GM21423 (cell line): ENCODE measurements at regions not wholly inside any gene's neighbourhood (a gene's known extent, or its start where the extent isn't known, plus 50 kb on each side); places are given as distances from the start of the nearest gene placed in this dataset.

Experiments
- ATAC-seq: cut with Tn5 transposase; IDR thresholded peaks from one replicate; pipeline ENCODE4 v1.9.1; 2021; ENCODE audit warnings: mild to moderate bottlenecking, moderate library complexity; ENCODE audit not compliant: unreplicated experiment

GRCh38 chrX:38886112-38886511, 84.9 kb downstream of the MID1IP1 start:
- ATAC-seq = no peak

DNA sequence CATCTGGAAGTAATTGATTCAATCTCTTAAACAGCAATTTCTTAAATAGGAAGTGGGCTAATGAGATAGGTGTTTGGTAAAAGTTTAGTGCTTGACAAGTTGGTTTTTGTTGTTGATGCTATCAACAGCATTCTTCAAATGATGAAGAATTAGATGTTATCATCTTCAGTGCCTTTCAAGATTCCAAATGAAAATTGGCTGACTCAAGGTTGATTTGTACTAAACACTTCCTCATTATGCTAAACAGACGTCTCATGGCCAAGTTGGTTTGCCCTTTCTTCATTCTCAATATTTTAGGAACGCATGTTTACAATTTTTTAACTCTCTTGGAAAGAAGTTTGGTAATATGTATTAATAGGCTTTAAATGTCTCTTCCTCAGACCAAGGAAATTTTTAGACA, 86.0 kb downstream of the MID1IP1 start:
- no peak for ATAC-seq

- no peak for ATAC-seq
Observed at GRCh38 chrX:38890326-38890725, 89.1 kb downstream of the MID1IP1 start.

- ATAC-seq = no peak
Observed at GRCh38 chrX:38890963-38891362, 89.7 kb downstream of the MID1IP1 start.

- ATAC-seq = peak; percentile 98
Observed at GRCh38 chrX:38891641-38892413, 90.6 kb downstream of the MID1IP1 start.

DNA sequence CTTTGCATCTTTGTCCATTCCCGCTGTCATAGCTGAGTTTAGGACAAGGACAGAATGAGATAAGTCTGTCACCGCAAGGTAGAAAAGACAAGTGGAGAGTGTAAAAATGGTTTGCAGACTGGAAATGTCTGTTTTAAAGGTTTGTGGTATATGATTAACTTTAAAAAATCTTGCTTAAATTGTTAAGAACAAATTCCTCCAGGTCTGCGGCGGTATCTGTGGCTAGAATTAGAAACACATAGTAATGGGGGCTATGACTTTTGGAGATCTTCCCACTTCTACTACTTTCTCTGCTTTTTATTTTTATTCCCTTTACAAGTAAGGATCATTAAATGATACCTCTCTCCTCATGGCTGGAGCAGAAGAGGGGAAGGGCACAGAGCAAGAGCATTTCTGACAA, 92.2 kb downstream of the MID1IP1 start:
- ATAC-seq = no peak

GRCh38 chrX:38895775-38896174, 94.5 kb downstream of the MID1IP1 start:
- ATAC-seq = no peak

DNA sequence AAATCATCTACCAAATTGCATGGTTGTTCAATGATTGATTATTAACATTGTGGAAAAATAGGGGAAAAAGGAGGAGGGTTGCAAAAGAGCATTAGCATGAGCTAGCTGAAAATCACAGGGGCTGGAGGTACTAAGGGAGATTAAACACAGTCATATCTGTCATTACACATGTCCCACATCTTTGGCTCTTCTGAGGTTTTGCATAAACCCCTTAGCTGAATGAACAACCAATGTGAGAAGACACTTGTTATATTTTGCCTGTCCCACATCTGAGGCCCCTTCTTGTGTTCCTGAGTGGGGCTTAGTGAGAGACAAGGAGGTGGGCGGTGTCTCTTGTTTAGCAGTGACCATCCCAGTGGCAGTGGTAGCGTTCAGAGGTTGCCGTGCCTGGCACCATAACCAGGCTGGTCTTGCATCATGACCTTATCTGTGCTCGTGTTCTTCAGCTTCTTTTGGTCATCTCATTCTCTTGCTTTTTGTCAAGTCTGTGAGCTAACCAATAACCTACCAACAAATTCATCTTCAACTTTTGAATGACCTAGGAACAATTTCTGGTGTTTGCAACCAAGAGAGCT, 95.6 kb downstream of the MID1IP1 start:
- ATAC-seq = peak; percentile 74

DNA sequence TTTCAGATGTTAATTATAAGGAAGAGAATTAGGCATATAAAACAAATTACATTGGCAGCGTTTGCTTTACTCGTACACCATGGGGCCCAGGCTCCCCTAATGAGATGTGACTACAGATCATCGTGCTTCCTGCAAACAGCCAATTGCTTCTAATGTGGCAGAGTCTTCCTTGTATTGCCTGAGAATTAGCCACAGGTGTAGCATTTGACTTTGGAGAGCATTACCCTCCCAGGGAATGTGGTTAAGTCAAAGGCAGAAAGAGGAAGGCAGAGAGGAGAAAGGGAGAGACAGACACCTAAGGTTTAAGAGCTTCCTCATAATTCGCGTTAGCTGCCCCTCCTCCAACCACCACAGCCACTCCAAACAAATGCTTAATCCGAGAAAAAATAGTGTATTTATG, 97.0 kb downstream of the MID1IP1 start:
- no peak for ATAC-seq

DNA sequence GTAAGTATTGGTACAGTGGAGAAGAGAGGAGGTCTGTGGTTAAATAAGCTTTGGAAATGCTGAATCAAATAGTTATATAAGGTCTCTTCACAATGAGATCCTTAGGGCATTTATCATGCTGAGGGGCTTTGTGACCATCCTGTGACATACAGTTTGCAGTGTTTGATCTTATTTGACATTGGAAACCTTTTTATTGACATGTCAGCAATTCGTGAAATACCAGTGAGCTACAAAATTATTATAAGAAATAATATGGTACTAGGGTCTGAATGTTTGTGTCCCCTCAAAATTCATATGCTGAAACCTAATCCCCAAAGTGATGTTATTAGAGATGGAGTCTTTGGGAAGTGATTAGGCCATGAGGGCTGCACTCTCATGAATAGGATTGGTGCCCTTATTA, 98.4 kb downstream of the MID1IP1 start:
- no peak for ATAC-seq

- ATAC-seq = no peak
Observed at GRCh38 chrX:38900719-38901118, 99.5 kb downstream of the MID1IP1 start.

GRCh38 chrX:38902972-38903492, 101.8 kb downstream of the MID1IP1 start:
- no peak for ATAC-seq

DNA sequence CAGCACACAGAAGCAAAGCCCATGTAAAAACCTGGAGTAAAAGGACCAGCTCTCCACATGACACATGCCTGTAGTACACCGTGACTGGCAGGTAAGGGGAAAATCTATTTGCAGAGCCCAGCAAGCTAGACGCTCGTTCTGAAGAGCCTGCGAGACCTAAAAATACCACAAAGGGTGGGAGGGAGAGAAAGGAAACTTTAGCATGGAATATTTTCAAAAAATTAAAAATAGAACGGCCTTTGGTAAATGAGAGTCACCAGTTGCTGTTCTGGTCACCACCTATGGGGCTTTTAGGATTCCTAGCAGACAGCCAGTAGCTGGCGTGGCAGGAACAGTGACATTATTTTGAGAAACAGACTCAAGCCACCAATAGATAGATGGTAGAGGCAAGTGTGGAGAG, 115.5 kb downstream of the MID1IP1 start:
- ATAC-seq = no peak

DNA sequence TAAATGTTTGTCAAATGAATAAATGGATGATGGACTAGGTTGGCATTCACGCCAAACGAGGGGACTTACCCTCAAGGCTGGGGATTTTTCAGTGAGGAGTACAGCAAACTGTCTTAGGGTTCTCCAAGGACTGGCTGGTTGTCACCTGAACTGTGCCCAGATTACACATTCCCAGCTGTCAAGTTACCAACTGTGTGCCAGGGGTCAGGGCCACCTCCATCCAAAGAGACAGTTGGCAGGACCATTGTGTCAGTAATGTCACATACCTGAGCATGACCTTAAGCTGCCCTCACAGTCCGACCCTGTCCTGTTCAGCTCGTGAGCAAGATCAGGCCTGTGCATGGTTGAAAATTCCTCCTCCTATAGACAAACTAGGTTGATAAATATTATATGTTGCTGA, 116.7 kb downstream of the MID1IP1 start:
- no peak for ATAC-seq

- no peak for ATAC-seq
Observed at GRCh38 chrX:38919202-38919601, 117.9 kb downstream of the MID1IP1 start.

DNA sequence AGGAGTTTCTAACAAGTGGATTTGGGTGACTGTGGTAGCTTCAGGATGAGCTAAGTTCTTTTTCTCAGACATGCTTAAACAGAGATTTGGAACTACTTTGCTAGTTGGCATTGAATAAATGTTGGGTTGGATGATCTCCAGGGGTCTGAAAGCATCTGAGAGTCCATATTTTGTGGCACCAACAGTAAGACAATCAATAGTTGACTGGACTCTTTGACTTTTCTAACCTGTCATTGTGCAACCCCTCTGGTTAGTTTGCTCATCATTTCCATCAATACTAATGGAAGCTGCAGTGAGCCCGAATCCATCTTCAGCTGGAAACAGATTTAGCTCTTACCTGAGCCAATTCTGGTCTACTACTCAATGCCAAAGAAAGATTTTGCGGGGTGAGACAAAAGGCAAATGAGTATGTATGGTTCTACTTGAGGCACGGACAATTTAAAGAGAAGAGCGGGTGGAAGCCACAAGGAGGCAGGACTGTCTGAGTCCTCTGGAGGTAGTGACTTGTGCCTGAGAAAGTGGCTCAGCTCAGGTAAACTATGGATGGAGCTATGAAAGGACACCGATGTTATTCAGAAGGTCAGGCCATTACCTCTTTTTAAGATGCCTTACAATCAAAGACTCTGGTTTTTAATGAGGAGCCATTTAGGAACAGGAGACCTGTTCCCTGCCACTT, 118.7 kb downstream of the MID1IP1 start:
- no peak for ATAC-seq

DNA sequence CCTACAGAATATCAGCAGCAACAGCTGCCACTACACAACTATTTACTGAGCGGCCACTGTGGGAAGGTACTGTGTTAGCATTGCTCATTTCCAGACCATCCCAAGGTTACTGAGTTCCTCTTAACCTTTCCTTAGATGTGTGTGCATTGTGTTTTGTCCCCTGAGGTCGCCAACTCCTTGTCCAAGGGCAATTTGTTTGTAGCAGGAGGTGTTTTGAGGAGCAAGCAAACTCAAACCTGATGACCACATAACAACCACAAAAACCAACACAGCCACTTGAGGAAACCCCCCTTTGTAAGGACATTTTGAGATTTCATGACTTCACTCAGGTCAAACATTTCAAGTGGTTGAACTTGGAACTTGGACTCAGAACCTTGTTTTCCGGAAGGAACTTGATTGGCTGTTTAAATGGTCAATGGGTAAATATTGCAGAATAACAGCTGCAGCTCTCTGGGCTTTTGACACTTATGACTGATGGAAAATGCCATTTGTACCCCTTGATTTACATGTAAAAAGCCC, 122.3 kb downstream of the MID1IP1 start:
- ATAC-seq = peak; percentile 60

- no peak for ATAC-seq
Observed at GRCh38 chrX:38927592-38927991, 126.3 kb downstream of the MID1IP1 start.

GRCh38 chrX:38929966-38930421, 128.7 kb downstream of the MID1IP1 start:
- no peak for ATAC-seq

GRCh38 chrX:38930474-38930873, 129.2 kb downstream of the MID1IP1 start:
- no peak for ATAC-seq

GRCh38 chrX:38935561-38935960, 134.3 kb downstream of the MID1IP1 start:
- ATAC-seq = no peak

DNA sequence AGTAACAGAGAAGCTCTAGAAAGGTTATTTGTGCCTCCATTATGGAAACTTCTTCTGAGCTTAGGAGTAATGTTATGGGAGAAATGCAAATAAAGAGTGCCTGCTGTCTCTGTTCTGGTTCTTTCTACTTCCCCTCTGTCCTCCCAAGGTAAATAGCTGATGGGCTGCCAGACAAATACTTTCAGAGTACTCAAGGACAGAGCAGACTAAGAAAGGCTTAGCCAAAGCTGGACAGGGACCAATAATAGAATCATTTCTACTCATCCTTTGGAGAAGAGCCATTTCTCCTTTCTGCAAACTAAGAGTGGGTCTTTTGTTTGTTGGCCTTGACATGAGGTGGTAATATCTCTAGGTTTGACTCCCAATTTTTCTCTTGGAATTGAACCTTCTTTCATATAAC, 136.1 kb downstream of the MID1IP1 start:
- no peak for ATAC-seq
